OCI-LY7 (cell line): ENCODE measurements at regions not wholly inside any gene's neighbourhood (a gene's known extent, or its start where the extent isn't known, plus 50 kb on each side); places are given as distances from the start of the nearest gene placed in this dataset.

ENCODE experiments used
- BruUV-seq: library from RNA; stranded (reverse); fragments of 400-500 nt; replicated peaks from 2 replicates; lab custom pipeline; 2021; lab: Mats Ljungman, UMichigan
- CTCF ChIA-PET: fragments of 300-600 bp; sonication (Branson Sonifier 250); formaldehyde crosslinking; loops from one replicate; lab custom pipeline; 2022; ENCODE audit warnings: antibody characterized with exemption; ENCODE audit not compliant: unreplicated experiment; lab: Charles Lee
- POLR2A ChIA-PET: fragments of 300-600 bp; sonication (Branson Sonifier 250); formaldehyde crosslinking; loops from one replicate; lab custom pipeline; 2022; ENCODE audit warnings: antibody characterized with exemption; lab: Charles Lee
- DNase-seq: peaks from one replicate; pipeline ENCODE4 v3.0.0-alpha.2; 2015; ENCODE audit warnings: low spot score
- H2AFZ ChIP-seq: fragments of 200-600 bp; sonication (generic), shearing (Covaris generic); 2 replicates; pipeline ENCODE4 v1.6.1; 2014; ENCODE audit warnings: mild to moderate bottlenecking, antibody characterized with exemption, low read length, moderate library complexity
- H3K27ac ChIP-seq: fragments of 200-600 bp; sonication (generic); 2 replicates; pipeline ENCODE4 v1.5.1; 2014; ENCODE audit warnings: mixed run types, low read depth, mild to moderate bottlenecking, moderate library complexity, low read length, inconsistent platforms; ENCODE audit not compliant: poor library complexity, severe bottlenecking
- H3K36me3 ChIP-seq: fragments of 200-600 bp; sonication (generic); 2 replicates; pipeline ENCODE4 v1.6.1; 2014; ENCODE audit warnings: mild to moderate bottlenecking, antibody characterized with exemption, low read length, moderate library complexity, mixed read lengths; ENCODE audit not compliant: insufficient read depth
- H3K4me1 ChIP-seq: fragments of 200-600 bp; sonication (generic); 2 replicates; pipeline ENCODE4 v1.5.1; 2014; ENCODE audit warnings: mild to moderate bottlenecking, low read length; ENCODE audit not compliant: insufficient read depth, poor library complexity, severe bottlenecking
- H3K4me2 ChIP-seq: fragments of 200-600 bp; sonication (generic); 2 replicates; pipeline ENCODE4 v1.6.1; 2014; ENCODE audit warnings: mild to moderate bottlenecking, low read length
- H3K4me3 ChIP-seq: fragments of 200-600 bp; sonication (generic); 2 replicates; pipeline ENCODE4 v1.5.1; 2014; ENCODE audit warnings: mild to moderate bottlenecking, low read depth, low read length; ENCODE audit not compliant: poor library complexity, severe bottlenecking
- H3K79me2 ChIP-seq: fragments of 200-600 bp; sonication (generic); 2 replicates; pipeline ENCODE4 v1.6.1; 2016; ENCODE audit warnings: low read depth, mild to moderate bottlenecking, low read length, moderate library complexity, mixed read lengths; ENCODE audit not compliant: insufficient read depth
- H3K9me2 ChIP-seq: fragments of 200-600 bp; sonication (generic); 2 replicates; pipeline ENCODE4 v1.6.1; 2016; ENCODE audit warnings: mild to moderate bottlenecking, low read length, mixed read lengths; ENCODE audit not compliant: insufficient read depth
- H3K9me3 ChIP-seq: fragments of 200-600 bp; sonication (generic); 2 replicates; pipeline ENCODE4 v1.6.1; 2014; ENCODE audit warnings: mild to moderate bottlenecking, mixed run types, low read length, mixed read lengths
- H4K20me1 ChIP-seq: fragments of 200-600 bp; sonication (generic); 2 replicates; pipeline ENCODE4 v1.6.1; 2014; ENCODE audit warnings: mild to moderate bottlenecking, antibody characterized with exemption, low read length, moderate library complexity, mixed read lengths; ENCODE audit not compliant: insufficient read depth
- CTCF ChIP-seq: fragments of 200-600 bp; sonication (generic); conservative IDR thresholded peaks from 2 replicates; pipeline ENCODE4 v1.5.1; 2014; ENCODE audit warnings: mild to moderate bottlenecking, antibody characterized with exemption, low read length, moderate library complexity, mixed read lengths
- EZH2phosphoT487 ChIP-seq: fragments of 200-600 bp; sonication (generic); IDR thresholded peaks from 2 replicates; pipeline ENCODE4 v1.6.1; 2018; ENCODE audit warnings: low read depth, borderline replicate concordance, mild to moderate bottlenecking, mixed run types, antibody characterized with exemption, low read length, moderate library complexity, mixed read lengths
- intact Hi-C: fragments of 100-400 bp; cut with micrococcal nuclease; formaldehyde crosslinking; loops from one replicate; pipeline ENCODE4 v1.10.0; 2022; ENCODE audit not compliant: unreplicated experiment

GRCh38 chr6:144655376-144655775 is 370.2 kb downstream of the UTRN start:
- POLR2A ChIA-PET, result interaction anchor here (0.6 kb wide), 2 partner anchors 1282 to 1309 kb away, joined by 3 read pairs; partner anchors contain the start of gene SHPRH
- CTCF ChIA-PET, result no interaction called here

GRCh38 chr6:144657691-144658090 is 372.6 kb downstream of the UTRN start:
- CTCF ChIA-PET, result no interaction called here
- POLR2A ChIA-PET, result interaction anchor here (0.6 to 0.7 kb wide), 2 partner anchors 37 to 551 kb away, joined by 3 read pairs; no protein-coding TSS in a partner anchor

More at GRCh38 chr6:144655376-144655775, 370.2 kb downstream of the UTRN start:
- DNase-seq, result no peak
- intact Hi-C loops, result no loop called here
- H3K4me3 ChIP-seq, result no peak overlapping the region
- H3K9me3 ChIP-seq, result no peaks in the 10 kb centered on the region
- no TSS peak for BruUV-seq
- H3K79me2 ChIP-seq, result no peaks in the 10 kb centered on the region
- H4K20me1 ChIP-seq, result no peaks in the 10 kb centered on the region; the same call in 1 of the 2 replicates
- no peak overlapping the region for H3K4me2 ChIP-seq
- H3K27ac ChIP-seq, result no peak overlapping the region
- no peak overlapping the region for H2AFZ ChIP-seq
- H3K4me1 ChIP-seq, result no peaks in the 10 kb centered on the region
- H3K36me3 ChIP-seq, result no peaks in the 10 kb centered on the region
- no peak for TF ChIP-seq EZH2phosphoT487
- TF ChIP-seq CTCF, result no peak
- H3K9me2 ChIP-seq, result no peaks in the 10 kb centered on the region

More at GRCh38 chr6:144657691-144658090, 372.6 kb downstream of the UTRN start:
- no peaks in the 10 kb centered on the region for H3K79me2 ChIP-seq
- no peaks in the 10 kb centered on the region for H3K9me3 ChIP-seq
- H3K4me1 ChIP-seq, result no peaks in the 10 kb centered on the region
- intact Hi-C loops, result no loop called here
- no peak overlapping the region for H3K4me2 ChIP-seq
- no TSS peak for BruUV-seq
- TF ChIP-seq CTCF (no peak), EZH2phosphoT487 (no peak)
- no peak overlapping the region for H3K4me3 ChIP-seq
- H3K9me2 ChIP-seq, result no peaks in the 10 kb centered on the region
- H2AFZ ChIP-seq, result no peak overlapping the region
- H4K20me1 ChIP-seq, result no peaks in the 10 kb centered on the region
- no peak overlapping the region for H3K27ac ChIP-seq
- H3K36me3 ChIP-seq, result no peaks in the 10 kb centered on the region
- DNase-seq, result no peak
